ENCODE measurements at regions not wholly inside any gene's neighbourhood (a gene's known extent, or its start where the extent isn't known, plus 50 kb on each side); places are given as distances from the start of the nearest gene placed in this dataset.
"Not testable (repeated sequence)": the region's sequence is repeated elsewhere in the genome, so short reads cannot be mapped to it uniquely, and the experiment has no call there.

- Histone ChIP-seq H3F3A (ENCODE audit: control insufficient read depth, insufficient read depth) (no peaks in the 10 kb centered on the region), H3K36me3 (ENCODE audit: control insufficient read depth, low read length) (no peaks in the 10 kb centered on the region), H3K4me3 (ENCODE audit: low read length) (no peak overlapping the region), H3K79me2 (ENCODE audit: control insufficient read depth, low read length) (no peaks in the 10 kb centered on the region), H3K27me3 (ENCODE audit: control insufficient read depth, low read length) (no peaks in the 10 kb centered on the region), H3K27ac (ENCODE audit: low read depth, low read length) (no peak overlapping the region), H3K4me1 (ENCODE audit: control insufficient read depth, low read length) (peaks cover 6% of the 10 kb centered on the region), H3K9me2 (replicated peaks; ENCODE audit: control insufficient read depth, low read length) (no peaks in the 10 kb centered on the region), H3K9me3 (ENCODE audit: control insufficient read depth, insufficient read depth, low read length) (peaks cover 4% of the 10 kb centered on the region; the same call in 1 of the 2 replicates), H3K4me2 (ENCODE audit: low read length) (no peak overlapping the region), H4K20me1 (ENCODE audit: control insufficient read depth, insufficient read depth, low read depth, low read length) (no peaks in the 10 kb centered on the region)
- no peak for TF ChIP-seq EZH2phosphoT487 (IDR thresholded peaks at IDR 0.05; ENCODE audit: borderline replicate concordance, low read length)
Measured at GRCh38 chr14:106248321-106249192, 722.2 kb downstream of the TMEM121 start.

DNA sequence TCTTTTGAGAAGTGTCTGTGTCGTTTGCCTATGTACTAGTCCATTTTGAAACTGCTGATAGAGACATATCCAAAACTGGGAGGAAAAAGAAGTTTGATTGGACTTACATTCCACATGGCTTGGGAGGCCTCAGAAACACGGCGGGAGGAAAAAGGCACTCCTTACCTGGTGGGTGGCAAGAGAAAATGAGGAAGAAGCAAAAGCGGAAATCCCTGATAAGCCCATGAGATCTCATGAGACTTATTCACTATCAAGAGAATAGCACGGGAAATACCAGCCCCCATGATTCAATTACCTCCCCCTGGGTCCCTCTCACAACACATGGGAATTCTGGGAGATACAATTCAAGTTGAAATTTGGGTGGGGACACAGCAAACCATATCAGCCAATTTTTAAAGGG lies 727.6 kb downstream of the TMEM121 start:
- H3K4me2 ChIP-seq (ENCODE audit: low read length); H3K79me2 ChIP-seq (ENCODE audit: control insufficient read depth, low read length); H3K4me3 ChIP-seq (ENCODE audit: low read length); H3K9me2 ChIP-seq (replicated peaks; ENCODE audit: control insufficient read depth, low read length); H3F3A ChIP-seq (ENCODE audit: control insufficient read depth, insufficient read depth); H3K27ac ChIP-seq (ENCODE audit: low read depth, low read length); H3K36me3 ChIP-seq (ENCODE audit: control insufficient read depth, low read length); H4K20me1 ChIP-seq (ENCODE audit: control insufficient read depth, insufficient read depth, low read depth, low read length); H3K27me3 ChIP-seq (ENCODE audit: control insufficient read depth, low read length): not testable (repeated sequence)
- Histone ChIP-seq H3K9me3 (ENCODE audit: control insufficient read depth, insufficient read depth, low read length) (peaks cover 15% of the 10 kb centered on the region; the same call in 1 of the 2 replicates), H3K4me1 (ENCODE audit: control insufficient read depth, low read length) (peaks cover 13% of the 10 kb centered on the region)

GRCh38 chr14:106257569-106257994 lies 731.2 kb downstream of the TMEM121 start:
- H4K20me1 ChIP-seq (ENCODE audit: control insufficient read depth, insufficient read depth, low read depth, low read length); H3K9me2 ChIP-seq (replicated peaks; ENCODE audit: control insufficient read depth, low read length); H3K27me3 ChIP-seq (ENCODE audit: control insufficient read depth, low read length); H3K36me3 ChIP-seq (ENCODE audit: control insufficient read depth, low read length); H3K4me2 ChIP-seq (ENCODE audit: low read length); H3K4me3 ChIP-seq (ENCODE audit: low read length); H3K4me1 ChIP-seq (ENCODE audit: control insufficient read depth, low read length); H3K79me2 ChIP-seq (ENCODE audit: control insufficient read depth, low read length); H3F3A ChIP-seq (ENCODE audit: control insufficient read depth, insufficient read depth); H3K27ac ChIP-seq (ENCODE audit: low read depth, low read length): not testable (repeated sequence)
- peaks cover 15% of the 10 kb centered on the region; the same call in 1 of the 2 replicates for H3K9me3 ChIP-seq (ENCODE audit: control insufficient read depth, insufficient read depth, low read length)
- TF ChIP-seq CTCF (IDR thresholded peaks at IDR 0.05; ENCODE audit: low read depth, low read length, poor library complexity, severe bottlenecking): peak; percentile 69

DNA sequence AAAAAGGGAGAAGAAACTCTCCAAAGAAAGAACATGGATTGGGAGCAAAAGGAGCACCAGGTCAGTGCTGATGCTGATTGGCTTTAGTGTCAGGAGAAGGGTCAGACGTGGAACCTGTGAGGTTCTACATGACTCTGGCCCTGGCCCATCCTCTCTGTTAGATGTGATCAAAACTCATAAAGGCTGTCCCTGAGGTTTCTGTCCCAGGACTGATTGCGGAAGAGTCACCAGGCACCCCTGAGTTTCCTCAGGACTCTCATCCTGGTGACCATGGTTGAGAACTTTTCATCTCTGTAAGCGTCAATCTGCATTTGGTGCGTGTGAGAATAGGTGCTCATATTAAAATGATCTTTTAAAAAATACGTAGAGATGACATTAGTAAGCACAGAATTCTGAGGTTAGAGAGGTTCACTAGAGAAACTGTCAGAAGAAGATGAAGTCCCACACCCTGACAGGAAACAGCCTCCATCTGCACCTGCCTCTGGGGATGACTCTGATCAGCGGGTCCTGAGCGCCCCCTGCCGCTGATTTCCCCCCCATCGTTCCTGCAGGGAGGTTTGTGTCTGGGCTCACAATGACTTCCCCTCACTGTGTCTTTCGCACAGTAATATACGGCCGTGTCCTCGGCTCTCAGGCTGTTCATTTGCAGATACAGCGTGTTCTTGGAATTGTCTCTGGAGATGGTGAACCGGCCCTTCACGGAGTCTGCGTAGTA lies 741.8 kb downstream of the TMEM121 start:
- peak overlapping the region; percentile 62 for H3K4me2 ChIP-seq (ENCODE audit: low read length)
- TF ChIP-seq CTCF (IDR thresholded peaks at IDR 0.05; ENCODE audit: low read depth, low read length, poor library complexity, severe bottlenecking): peak; percentile 92
- TF ChIP-seq EZH2phosphoT487 (IDR thresholded peaks at IDR 0.05; ENCODE audit: borderline replicate concordance, low read length): no peak

More for the DNA sequence above, 741.8 kb downstream of the TMEM121 start:
- no peaks in the 10 kb centered on the region for H3K79me2 ChIP-seq (ENCODE audit: control insufficient read depth, low read length)
- H3K9me2 ChIP-seq (replicated peaks; ENCODE audit: control insufficient read depth, low read length): no peaks in the 10 kb centered on the region
- H3K4me1 ChIP-seq (ENCODE audit: control insufficient read depth, low read length): peaks cover 19% of the 10 kb centered on the region
- no peaks in the 10 kb centered on the region for H3K9me3 ChIP-seq (ENCODE audit: control insufficient read depth, insufficient read depth, low read length)
- H3K4me3 ChIP-seq (ENCODE audit: low read length): peak overlapping the region; percentile 47
- H4K20me1 ChIP-seq (ENCODE audit: control insufficient read depth, insufficient read depth, low read depth, low read length): no peaks in the 10 kb centered on the region
- H3K27ac ChIP-seq (ENCODE audit: low read depth, low read length): no peak overlapping the region
- no peaks in the 10 kb centered on the region for H3F3A ChIP-seq (ENCODE audit: control insufficient read depth, insufficient read depth)
- no peaks in the 10 kb centered on the region for H3K36me3 ChIP-seq (ENCODE audit: control insufficient read depth, low read length)
- H3K27me3 ChIP-seq (ENCODE audit: control insufficient read depth, low read length): 0 out of 2 replicates have a peak, but pooled peaks cover 3% of the 10 kb centered on the region

Data from DOHH2 (cell line).